Right lobe of liver (tissue), 4 donors: ENCODE measurements at regions not wholly inside any gene's neighbourhood (a gene's known extent, or its start where the extent isn't known, plus 50 kb on each side); places are given as distances from the start of the nearest gene placed in this dataset.
"Not testable (repeated sequence)": the region's sequence is repeated elsewhere in the genome, so short reads cannot be mapped to it uniquely, and the experiment has no call there.

Experiments
- CTCF ChIP-seq, 4 donors: fragments of 200-600 bp in 3 of 4; fragments of 450-650 bp in 1 of 4; IDR thresholded peaks; one replicate each; pipeline versions ENCODE4 v1.5.1 to v1.8.0; 2016 to 2022; ENCODE audit warnings: antibody characterized with exemption in 4 of 4, mild to moderate bottlenecking in 2 of 4
- POLR2A ChIP-seq: fragments of 450-650 bp; IDR thresholded peaks from one replicate; pipeline ENCODE4 v1.6.1; 2017; ENCODE audit warnings: antibody characterized with exemption, mild to moderate bottlenecking
- donor health status: DM: no; HTN: no; CAD: no.
- donor health status: DM: no; HTN: no; CAD: no.
- donor health status: DM: no; HTN: yes; CAD: no.

DNA sequence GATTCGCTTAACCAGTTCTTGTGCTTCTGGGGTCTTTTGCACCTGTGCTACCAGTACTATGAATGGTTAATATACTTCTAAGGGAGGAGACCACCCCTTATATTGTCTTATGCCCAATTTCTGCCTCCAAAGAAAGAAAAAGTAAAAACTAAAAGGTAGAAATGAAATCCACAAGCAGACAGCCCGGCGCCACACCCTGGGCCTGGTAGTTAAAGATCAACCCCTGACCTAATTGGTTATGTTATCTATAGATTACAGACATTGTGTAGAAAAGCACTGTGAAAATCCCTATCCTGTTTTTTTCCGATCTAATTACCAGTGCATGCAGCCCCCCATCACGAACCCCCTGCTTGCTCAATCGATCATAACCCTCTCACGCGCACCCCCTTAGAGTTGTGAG, 81.5 kb downstream of the GCNT4 start:
- TF ChIP-seq CTCF (IDR thresholded peaks at IDR 0.05); POLR2A: not testable (repeated sequence)
